ENCODE measurements at regions not wholly inside any gene's neighbourhood (a gene's known extent, or its start where the extent isn't known, plus 50 kb on each side); places are given as distances from the start of the nearest gene placed in this dataset.

DNA sequence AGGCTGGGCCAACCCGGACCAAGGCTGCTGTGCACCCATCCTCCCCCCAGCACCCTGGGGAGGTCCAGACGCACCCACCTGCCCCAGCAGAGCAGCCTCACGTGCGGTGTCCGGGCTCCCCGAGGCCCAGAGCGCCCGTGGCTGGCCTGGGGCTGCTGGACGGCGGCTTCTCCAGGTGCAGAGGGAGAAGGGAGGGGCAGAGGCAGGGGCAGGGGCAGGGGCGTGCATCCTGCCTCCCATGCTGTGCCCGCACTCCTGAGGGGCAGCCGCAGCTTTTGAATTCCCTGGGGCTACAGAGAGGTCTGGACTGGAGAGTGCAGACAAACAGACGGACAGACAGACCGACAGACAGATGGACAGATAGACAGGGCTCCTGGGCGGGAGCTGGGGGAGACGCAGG, 83.6 kb upstream of the PRR5 start:
- TF ChIP-seq, protein P1, sequence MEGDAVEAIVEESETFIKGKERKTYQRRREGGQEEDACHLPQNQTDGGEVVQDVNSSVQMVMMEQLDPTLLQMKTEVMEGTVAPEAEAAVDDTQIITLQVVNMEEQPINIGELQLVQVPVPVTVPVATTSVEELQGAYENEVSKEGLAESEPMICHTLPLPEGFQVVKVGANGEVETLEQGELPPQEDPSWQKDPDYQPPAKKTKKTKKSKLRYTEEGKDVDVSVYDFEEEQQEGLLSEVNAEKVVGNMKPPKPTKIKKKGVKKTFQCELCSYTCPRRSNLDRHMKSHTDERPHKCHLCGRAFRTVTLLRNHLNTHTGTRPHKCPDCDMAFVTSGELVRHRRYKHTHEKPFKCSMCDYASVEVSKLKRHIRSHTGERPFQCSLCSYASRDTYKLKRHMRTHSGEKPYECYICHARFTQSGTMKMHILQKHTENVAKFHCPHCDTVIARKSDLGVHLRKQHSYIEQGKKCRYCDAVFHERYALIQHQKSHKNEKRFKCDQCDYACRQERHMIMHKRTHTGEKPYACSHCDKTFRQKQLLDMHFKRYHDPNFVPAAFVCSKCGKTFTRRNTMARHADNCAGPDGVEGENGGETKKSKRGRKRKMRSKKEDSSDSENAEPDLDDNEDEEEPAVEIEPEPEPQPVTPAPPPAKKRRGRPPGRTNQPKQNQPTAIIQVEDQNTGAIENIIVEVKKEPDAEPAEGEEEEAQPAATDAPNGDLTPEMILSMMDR (IDR thresholded peaks at IDR 0.05), result no peak
- no peak for TF ChIP-seq POLR2A (IDR thresholded peaks at IDR 0.05)
- Histone ChIP-seq H3K36me3 (no peaks in the 10 kb centered on the region), H3K27ac (no peak overlapping the region), H3K4me3 (no peak overlapping the region), H3K9me3 (peaks cover 0 to 15% (median 5%) of the 10 kb centered on the region in 4 donors), H3K4me1 (peaks cover 0 to 12% (median 5%) of the 10 kb centered on the region in 4 donors), H3K27me3 (no peaks in the 10 kb centered on the region)
- no peak for DNase-seq

DNA sequence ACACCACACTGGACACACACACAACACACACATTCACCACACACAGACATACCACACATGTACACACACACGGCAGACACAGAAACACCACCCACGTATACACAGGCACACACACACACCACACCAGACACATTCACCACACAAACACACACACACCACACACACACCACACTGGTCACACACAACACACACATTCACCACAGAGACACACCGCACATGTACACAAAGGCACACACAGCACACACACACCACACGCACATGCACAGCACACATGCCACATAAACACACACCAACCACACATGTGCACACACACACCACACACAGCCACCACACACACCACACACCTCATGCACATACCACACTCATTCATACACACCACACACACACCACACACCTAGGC, 84.2 kb upstream of the PRR5 start:
- Histone ChIP-seq H3K27ac (no peak overlapping the region), H3K9me3 (peaks cover 0 to 15% (median 5%) of the 10 kb centered on the region in 4 donors), H3K4me1 (peaks cover 0 to 12% (median 5%) of the 10 kb centered on the region in 4 donors), H3K36me3 (no peaks in the 10 kb centered on the region), H3K4me3 (no peak overlapping the region), H3K27me3 (no peaks in the 10 kb centered on the region)
- DNase-seq, result no peak
- TF ChIP-seq, protein P1 (IDR thresholded peaks at IDR 0.05), result no peak
- TF ChIP-seq POLR2A (IDR thresholded peaks at IDR 0.05), result no peak

DNA sequence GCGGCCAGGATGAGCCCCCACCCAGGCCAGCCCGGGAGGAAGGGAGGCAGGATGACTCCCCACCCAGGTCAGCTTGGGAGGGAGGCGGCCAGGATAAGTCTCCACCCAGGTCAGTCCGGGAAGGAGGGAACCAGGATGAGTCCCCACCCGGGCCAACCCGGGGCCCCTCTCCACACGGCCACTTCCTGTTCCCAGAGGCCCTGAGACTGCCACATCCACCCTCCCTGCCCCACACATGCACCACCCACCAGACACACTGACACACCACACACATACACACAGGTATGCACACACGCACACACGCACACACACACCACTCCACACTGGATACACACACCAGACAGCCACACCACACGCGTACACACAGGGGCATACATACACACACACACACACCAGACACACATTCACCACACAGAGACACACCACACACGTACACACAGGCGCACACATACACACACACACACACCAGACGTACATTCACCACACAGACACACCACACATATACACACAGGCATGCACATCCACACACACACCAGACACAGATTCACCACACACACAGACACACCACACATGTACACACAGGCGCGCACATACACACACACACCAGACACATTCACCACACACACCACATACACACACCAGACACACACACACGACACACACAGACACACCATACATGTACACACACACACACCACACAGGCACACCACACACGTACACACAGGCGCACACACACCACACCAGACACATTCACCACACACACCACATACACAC, 84.9 kb upstream of the PRR5 start:
- H3K27ac ChIP-seq, result no peak overlapping the region

DNA sequence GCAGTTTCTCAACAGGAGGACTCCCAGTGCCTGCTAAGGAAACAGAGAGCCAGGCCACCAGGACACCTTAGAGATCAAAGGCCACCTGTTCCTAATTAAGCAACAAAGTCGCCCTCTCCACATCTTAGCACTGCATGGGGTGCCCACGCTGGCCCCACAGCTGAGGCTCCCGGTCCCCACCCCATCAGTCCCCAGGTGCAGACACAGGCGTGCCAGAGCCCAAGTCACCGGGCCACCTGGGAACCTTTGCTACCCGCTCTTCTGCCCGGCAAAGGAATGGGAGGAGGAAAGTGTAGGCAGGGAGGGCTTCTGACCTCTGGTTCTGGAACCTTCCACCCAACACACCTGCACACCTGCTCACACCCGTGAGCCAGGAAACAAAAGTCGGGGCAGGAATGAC, 85.5 kb upstream of the PRR5 start:
- Histone ChIP-seq H3K9me3 (peaks cover 0 to 23% (median 8%) of the 10 kb centered on the region in 4 donors), H3K27ac (no peak overlapping the region), H3K4me3 (no peak overlapping the region), H3K27me3 (no peaks in the 10 kb centered on the region), H3K36me3 (no peaks in the 10 kb centered on the region), H3K4me1 (peaks cover 0 to 12% (median 5%) of the 10 kb centered on the region in 4 donors)
- no peak for DNase-seq
- no peak for TF ChIP-seq POLR2A (IDR thresholded peaks at IDR 0.05)
- TF ChIP-seq, protein P1 (IDR thresholded peaks at IDR 0.05), result no peak

More for the DNA sequence above, 84.9 kb upstream of the PRR5 start:
- peaks cover 0 to 12% (median 5%) of the 10 kb centered on the region in 4 donors for H3K4me1 ChIP-seq
- TF ChIP-seq POLR2A (IDR thresholded peaks at IDR 0.05), result no peak
- TF ChIP-seq, protein P1 (IDR thresholded peaks at IDR 0.05), result no peak
- no peak overlapping the region for H3K4me3 ChIP-seq
- H3K36me3 ChIP-seq, result no peaks in the 10 kb centered on the region
- no peak for DNase-seq
- H3K27me3 ChIP-seq, result no peaks in the 10 kb centered on the region
- H3K9me3 ChIP-seq, result peaks cover 0 to 17% (median 8%) of the 10 kb centered on the region in 4 donors

DNA sequence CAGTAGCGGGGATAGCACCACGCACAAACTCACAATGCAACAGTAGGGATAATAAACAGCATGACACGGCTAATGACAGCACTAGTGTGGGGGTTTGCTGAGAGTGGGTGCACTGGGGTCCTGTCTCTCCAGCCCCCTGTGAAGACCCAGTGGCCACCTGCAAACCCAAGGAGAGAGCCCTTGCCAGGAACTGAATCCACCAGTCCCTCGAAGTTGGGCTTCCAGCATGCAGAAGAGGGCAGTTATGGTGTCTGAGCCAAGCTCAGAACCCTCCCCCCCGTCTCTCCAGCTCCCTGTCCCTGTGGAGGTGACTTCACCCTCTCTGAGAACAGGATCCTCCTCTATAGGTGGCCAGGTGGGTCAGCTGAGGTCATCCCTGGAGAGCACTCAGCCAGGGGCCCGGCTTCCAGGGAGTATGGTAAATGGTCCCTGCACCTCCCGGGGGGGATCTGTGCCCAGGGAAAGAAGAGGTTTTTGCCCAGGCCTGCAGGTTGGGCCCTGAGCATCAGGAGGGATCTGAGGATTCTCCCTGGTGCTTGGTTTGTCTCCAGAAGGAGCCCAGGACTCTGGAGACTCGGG, 86.3 kb upstream of the PRR5 start:
- peaks cover 0 to 25% (median 10%) of the 10 kb centered on the region in 4 donors for H3K9me3 ChIP-seq
- peaks cover 0 to 9% (median 5%) of the 10 kb centered on the region in 4 donors for H3K4me1 ChIP-seq
- no peak overlapping the region for H3K4me3 ChIP-seq
- no peak for TF ChIP-seq POLR2A (IDR thresholded peaks at IDR 0.05)
- TF ChIP-seq, protein P1 (IDR thresholded peaks at IDR 0.05), result no peak
- no peak for DNase-seq
- H3K27me3 ChIP-seq, result no peaks in the 10 kb centered on the region
- H3K36me3 ChIP-seq, result no peaks in the 10 kb centered on the region
- no peak overlapping the region for H3K27ac ChIP-seq

Measured in Peyer's patch (tissue), 4 donors.